Iris pigment epithelial cell (primary cell): ENCODE measurements at regions not wholly inside any gene's neighbourhood (a gene's known extent, or its start where the extent isn't known, plus 50 kb on each side); places are given as distances from the start of the nearest gene placed in this dataset.

Experiments
- DNase-seq: peaks from one replicate; pipeline ENCODE4 v3.0.0-alpha.2; 2011; ENCODE audit warnings: low read depth

DNA sequence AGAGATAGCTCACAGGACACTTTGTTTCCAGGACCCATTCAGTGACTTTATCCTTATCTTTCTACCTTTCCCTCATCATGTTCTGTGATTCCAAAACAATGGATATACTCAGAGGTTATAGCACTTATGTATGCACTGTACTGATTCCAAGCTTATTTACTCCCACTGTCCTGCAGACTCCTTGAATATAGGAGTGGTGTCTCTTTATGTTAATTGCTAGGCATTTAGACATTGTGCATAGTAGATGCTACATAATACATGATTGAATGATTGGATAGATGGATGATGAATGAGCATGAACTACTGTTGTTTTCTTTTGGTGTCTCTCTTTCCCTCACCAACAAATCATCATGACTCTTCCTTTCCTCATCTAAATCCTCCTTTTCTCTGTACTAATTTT, 279.1 kb upstream of the RAG2 start:
- DNase-seq: no peak

GRCh38 chr11:36876266-36876665, 278.2 kb upstream of the RAG2 start:
- DNase-seq: no peak

- DNase-seq: no peak
Measured at GRCh38 chr11:36874291-36874690, 276.3 kb upstream of the RAG2 start.

DNA sequence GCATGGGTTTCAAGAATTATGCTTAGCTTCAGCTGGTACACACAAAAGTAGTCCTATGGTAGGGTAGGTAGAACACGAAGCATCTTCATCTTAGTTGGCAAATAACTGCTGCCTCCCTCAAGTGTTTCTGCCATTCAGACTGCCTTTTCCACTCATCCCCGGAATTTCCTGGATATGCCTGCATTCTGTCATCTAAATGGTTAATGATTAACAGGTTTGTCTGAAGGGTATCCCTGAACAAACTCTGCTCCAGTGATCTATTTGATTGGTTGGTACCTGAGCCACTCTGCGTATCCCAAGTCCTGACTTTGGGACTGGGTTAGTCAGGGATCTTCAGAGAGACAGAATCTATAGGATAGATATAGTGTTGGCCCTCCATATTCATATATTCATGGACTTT, 272.3 kb upstream of the RAG2 start:
- DNase-seq: no peak

DNA sequence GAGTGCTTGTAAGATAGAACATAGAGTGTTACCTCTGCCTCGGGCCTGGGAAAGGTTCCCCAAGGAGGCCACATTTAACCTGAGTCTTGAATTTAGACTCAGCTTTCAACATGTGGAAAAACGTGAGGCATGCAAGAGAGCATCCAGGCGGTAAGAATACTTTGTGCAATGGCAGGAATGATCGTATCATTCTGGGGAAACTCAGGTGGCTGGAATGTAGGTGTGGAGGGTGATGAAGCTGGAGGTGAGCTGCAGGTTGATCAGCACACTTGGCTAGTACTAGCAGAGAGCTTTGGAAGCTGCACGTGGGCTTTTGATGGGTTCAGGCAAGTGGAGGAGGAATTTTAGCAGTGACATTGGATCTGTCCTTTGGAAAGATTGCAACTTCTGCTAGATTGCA, 270.3 kb upstream of the RAG2 start:
- DNase-seq: no peak

DNA sequence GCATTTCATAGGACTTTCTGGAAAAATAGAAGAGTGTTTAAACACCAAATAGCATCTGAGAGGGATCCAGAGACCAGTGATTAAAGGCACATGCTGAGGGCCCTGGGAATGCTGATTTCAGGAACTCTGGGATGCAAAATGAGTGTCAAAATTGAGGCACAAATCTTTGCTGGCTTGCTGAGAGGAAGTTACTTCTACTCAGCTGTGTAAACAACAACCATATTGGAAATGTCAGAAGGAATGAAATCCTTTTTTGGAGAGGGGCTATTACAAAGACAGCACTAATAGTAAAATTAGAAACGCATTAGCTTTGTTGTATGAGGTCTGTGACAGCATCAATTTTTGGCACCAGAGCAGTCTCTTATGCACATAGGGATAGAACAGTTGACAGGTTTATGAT, 267.8 kb upstream of the RAG2 start:
- DNase-seq: no peak

GRCh38 chr11:36854875-36855274, 256.8 kb upstream of the RAG2 start:
- no peak for DNase-seq

GRCh38 chr11:36848660-36849059, 250.6 kb upstream of the RAG2 start:
- no peak for DNase-seq

DNA sequence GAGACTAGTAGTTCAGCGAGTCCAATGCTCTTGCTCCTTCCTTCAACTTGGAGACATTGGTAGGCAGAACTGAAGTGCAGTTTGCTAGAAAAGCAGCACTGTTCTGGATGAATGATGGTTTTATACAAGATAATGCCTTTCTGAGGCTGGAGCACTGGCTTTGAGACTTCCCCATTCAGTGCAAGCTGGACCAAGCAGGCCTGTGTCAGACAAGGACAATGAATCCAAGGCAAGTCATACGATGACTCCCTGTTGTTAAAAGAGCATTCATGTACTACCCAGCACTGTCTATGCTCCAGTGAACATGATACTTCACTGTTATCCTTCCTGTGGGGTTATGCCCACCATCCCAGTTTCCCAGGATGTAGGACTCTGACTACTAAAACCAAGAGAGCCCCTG, 242.3 kb upstream of the RAG2 start:
- DNase-seq: no peak

- no peak for DNase-seq
Measured at GRCh38 chr11:36837831-36838437, 239.9 kb upstream of the RAG2 start.

GRCh38 chr11:36825251-36825650, 227.2 kb upstream of the RAG2 start:
- no peak for DNase-seq

DNA sequence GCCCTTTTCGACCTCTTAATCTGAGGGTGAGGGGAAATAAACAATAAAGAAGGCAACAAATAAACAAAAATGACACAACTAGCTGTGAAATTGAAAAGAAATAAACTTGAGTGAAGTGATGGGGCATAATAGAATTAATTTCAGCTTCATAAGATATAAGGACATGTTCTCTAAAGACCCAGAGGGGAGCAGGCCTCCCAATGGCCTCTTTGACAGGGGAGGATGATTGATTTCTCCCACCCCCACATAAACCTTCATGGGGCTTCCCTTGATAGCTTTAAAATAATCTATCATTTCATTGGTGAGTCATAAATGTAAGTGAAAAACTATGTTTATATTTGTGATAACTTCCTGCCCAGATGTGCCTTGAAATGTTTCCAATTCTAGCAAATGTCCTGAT, 226.3 kb upstream of the RAG2 start:
- DNase-seq: no peak

DNA sequence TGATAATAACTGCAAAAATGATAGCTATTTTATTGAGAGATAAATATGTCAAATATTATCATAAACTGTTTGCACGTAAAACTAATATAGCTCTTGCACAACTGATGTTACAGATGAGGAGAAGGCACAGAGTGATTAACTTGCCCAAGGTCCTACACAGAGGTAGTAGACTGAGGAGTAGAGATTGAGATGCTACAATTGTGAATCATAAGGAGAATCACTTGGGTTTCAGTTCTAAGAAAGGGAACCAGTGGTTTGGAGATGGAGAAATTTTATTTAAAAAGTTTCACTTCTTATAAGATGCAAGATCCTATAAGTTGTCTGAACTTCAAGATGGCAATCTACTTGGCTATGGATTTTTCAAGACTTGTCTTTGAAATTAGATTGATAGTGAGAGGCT, 224.8 kb upstream of the RAG2 start:
- no peak for DNase-seq

GRCh38 chr11:36818410-36818809, 220.4 kb upstream of the RAG2 start:
- no peak for DNase-seq

DNA sequence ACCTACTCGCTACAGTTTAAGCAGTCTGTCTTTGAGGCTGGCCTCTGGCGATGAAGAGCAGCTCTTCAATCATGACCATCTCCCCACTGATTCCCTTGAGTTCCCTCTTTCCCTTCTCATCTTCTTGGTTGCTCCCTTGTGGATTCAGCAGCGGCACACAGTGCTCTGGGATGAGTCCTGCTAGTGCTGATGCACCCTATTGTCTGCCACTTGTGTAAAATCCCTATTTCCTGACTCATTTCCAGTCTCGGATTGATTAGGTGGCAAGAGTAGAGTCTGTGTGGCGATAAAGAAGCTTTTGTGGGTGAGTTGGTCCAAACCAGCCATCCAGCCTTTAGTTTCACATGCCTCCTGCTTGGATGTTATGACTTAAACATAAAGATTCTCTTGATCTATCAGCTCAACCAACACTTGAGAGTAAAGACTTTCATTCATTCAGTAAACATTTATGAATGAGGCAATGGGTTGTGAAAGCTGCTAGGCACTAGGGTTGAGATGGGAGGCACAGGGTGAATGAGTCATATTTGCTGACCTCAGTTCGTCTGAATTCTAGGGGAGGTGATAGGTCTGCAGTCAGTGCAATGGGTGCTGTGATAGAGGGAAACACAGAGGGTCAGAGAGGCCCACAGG, 219.4 kb upstream of the RAG2 start:
- no peak for DNase-seq

DNA sequence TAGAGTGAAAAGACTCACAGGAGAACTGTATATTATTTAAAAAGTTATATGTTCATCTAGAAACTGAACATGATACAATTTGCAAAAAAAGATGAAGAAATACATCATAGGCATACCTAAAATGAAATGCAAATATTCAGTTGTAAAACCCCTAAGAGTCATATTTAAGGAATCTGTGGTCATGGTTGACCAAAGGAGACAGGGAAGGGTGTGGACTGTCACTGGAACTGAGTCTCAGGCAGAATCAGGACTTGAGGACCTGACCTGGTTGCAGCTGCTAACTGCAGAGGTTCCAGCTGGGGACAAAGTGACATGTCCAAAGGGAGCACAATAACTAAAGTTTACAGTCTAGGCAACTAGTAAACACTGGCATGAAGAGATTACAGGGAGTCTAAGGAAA, 211.3 kb upstream of the RAG2 start:
- no peak for DNase-seq

GRCh38 chr11:36807871-36808270, 209.8 kb upstream of the RAG2 start:
- DNase-seq: no peak

GRCh38 chr11:36803084-36803483, 205.0 kb upstream of the RAG2 start:
- no peak for DNase-seq

GRCh38 chr11:36792996-36793914, 195.2 kb upstream of the RAG2 start:
- DNase-seq: no peak

GRCh38 chr11:36791957-36792356, 193.9 kb upstream of the RAG2 start:
- no peak for DNase-seq

DNA sequence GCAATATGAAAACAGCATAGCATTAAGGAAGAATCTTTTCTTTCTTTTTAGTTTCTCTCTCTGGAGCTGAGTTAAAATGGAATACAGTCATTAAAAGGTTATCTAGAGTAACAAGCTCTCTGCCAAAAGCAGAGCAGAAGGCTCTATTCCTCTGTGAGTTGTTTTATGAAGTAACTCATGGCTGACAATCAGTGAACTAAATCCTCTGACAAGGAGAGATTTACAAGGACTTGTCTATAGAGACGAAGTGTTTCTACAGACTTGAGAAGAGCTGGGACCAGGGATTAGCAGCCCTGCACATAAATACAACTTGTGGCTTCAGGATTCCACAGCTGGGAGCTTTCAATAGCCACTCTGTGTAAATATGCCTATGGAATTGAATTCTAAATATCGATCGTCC, 192.5 kb upstream of the RAG2 start:
- DNase-seq: no peak

GRCh38 chr11:36783808-36784207, 185.8 kb upstream of the RAG2 start:
- no peak for DNase-seq

DNA sequence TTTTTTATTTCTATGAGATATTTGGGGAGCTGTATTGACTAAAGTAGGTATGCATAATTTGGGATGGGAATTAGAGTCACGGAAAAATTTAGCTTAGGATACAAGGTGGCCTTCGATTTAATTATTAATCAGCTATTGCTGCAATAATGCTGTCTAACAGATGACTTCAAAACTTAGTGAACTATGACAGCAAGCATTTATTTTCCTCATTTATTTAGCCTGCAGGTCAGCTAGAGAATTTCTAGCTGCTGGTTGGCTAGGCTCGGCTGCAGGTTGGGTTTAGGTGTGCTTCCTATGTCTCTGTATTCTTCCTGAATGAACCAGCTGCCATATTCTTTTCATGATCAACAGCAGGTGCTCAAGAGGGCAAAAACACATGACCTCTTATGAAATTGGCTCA, 181.8 kb upstream of the RAG2 start:
- DNase-seq: no peak
